Lung (tissue), 11 donors: ENCODE measurements at regions not wholly inside any gene's neighbourhood (a gene's known extent, or its start where the extent isn't known, plus 50 kb on each side); places are given as distances from the start of the nearest gene placed in this dataset.
A peak's percentile ranks its signal among the peaks of the same experiment; 100 is the strongest.

Experiments used
- ATAC-seq: fragments of 200-7000 bp; cut with Tn5 transposase; one replicate; pipeline ENCODE4 v1.9.1; 2020; ENCODE audit warnings: moderate number of reproducible peaks; ENCODE audit not compliant: insufficient read depth, low FRiP score
- DNase-seq, 3 donors: peaks; one replicate each; pipeline ENCODE4 v3.0.0-alpha.2; 2013 to 2017
- H3K27ac ChIP-seq, 2 donors: one replicate each; pipeline ENCODE4 v1.5.1; 2013; ENCODE audit warnings: mild to moderate bottlenecking in 2 of 2, moderate library complexity in 2 of 2, control low read depth in 1 of 2, inconsistent platforms in 1 of 2, low read depth in 1 of 2, low read length in 1 of 2
- H3K27me3 ChIP-seq, 3 donors: one replicate each; pipeline ENCODE4 v1.5.1; 2013; ENCODE audit warnings: low read length in 2 of 3; ENCODE audit not compliant: control insufficient read depth in 3 of 3, insufficient read depth in 3 of 3
- H3K36me3 ChIP-seq, 4 donors: one replicate each; pipeline ENCODE4 v1.5.1; 2013; ENCODE audit warnings: low read length in 4 of 4, mild to moderate bottlenecking in 1 of 4, moderate library complexity in 1 of 4; ENCODE audit not compliant: control insufficient read depth in 4 of 4, insufficient read depth in 4 of 4
- H3K4me1 ChIP-seq, 5 donors: one replicate each; pipeline ENCODE4 v1.5.1; 2013; ENCODE audit warnings: low read length in 5 of 5, mild to moderate bottlenecking in 2 of 5, moderate library complexity in 1 of 5; ENCODE audit not compliant: control insufficient read depth in 5 of 5, insufficient read depth in 5 of 5
- H3K4me3 ChIP-seq: one replicate; pipeline ENCODE4 v1.5.1; 2013; ENCODE audit warnings: mild to moderate bottlenecking, control low read depth, moderate library complexity
- H3K9ac ChIP-seq, 2 donors: one replicate each; pipeline ENCODE4 v1.5.1; 2013; ENCODE audit warnings: low read length in 2 of 2, control low read depth in 1 of 2; ENCODE audit not compliant: insufficient read depth in 1 of 2
- H3K9me3 ChIP-seq, 4 donors: one replicate each; pipeline ENCODE4 v1.5.1; 2013; ENCODE audit warnings: low read length in 3 of 4, mild to moderate bottlenecking in 1 of 4, moderate library complexity in 1 of 4; ENCODE audit not compliant: control insufficient read depth in 4 of 4, insufficient read depth in 3 of 4
- CTCF ChIP-seq: IDR thresholded peaks from 2 replicates; pipeline ENCODE4 v1.5.1; 2012; ENCODE audit warnings: mild to moderate bottlenecking; ENCODE audit errors: control extremely low read depth, extremely low read depth
- WGBS, 2 donors: extraction: QIAGEN DNeasy Blood & Tissue Kit; methylation state at CpG; one replicate each; pipeline ENCODE4 v1.1.7; 2013; 5-methylcytosine and 5-hydroxymethylcytosine counted together
- donor health status: control.
- donor health status: control.
- donor health status: Bipolar disorder and iron deficiency.
- donor health status: healthy.
- donor health status: DM: yes; HTN: yes; CAD: no.

- peaks cover 0 to 2% (median 0%) of the 10 kb centered on the region in 4 donors for H3K9me3 ChIP-seq
- H3K9ac ChIP-seq = no peak overlapping the region
- WGBS, 2 donors = 84 to 88% methylated on average over 2 to 3 of the region's 3 CpGs
- peaks cover 0 to 18% (median 0%) of the 10 kb centered on the region in 5 donors for H3K4me1 ChIP-seq
- H3K27me3 ChIP-seq = peaks cover 0 to 40% (median 18%) of the 10 kb centered on the region in 3 donors
- H3K36me3 ChIP-seq = no peaks in the 10 kb centered on the region
- H3K27ac ChIP-seq = no peak overlapping the region
- ATAC-seq (no peak), DNase-seq (peak in 2 of 3 donors; percentile 50 to 53)
- H3K4me3 ChIP-seq = no peak overlapping the region
- no peak for TF ChIP-seq CTCF
Measured at GRCh38 chrX:39163581-39164126, 362.4 kb downstream of the MID1IP1 start.

- Histone ChIP-seq H3K9me3 (peaks cover 0 to 2% (median 0%) of the 10 kb centered on the region in 4 donors), H3K4me3 (no peak overlapping the region), H3K9ac (no peak overlapping the region), H3K27me3 (peaks cover 0 to 38% (median 18%) of the 10 kb centered on the region in 3 donors), H3K27ac (no peak overlapping the region), H3K4me1 (peaks cover 0 to 16% (median 0%) of the 10 kb centered on the region in 5 donors), H3K36me3 (no peaks in the 10 kb centered on the region)
- no peak for TF ChIP-seq CTCF
- ATAC-seq = no peak
- 52 to 84% methylated on average over 3 of the region's 3 CpGs for WGBS, 2 donors
- no peak for DNase-seq
Measured at GRCh38 chrX:39164212-39164611, 363.0 kb downstream of the MID1IP1 start.

GRCh38 chrX:39165185-39165584 is 363.9 kb downstream of the MID1IP1 start:
- Histone ChIP-seq H3K9me3 (no peaks in the 10 kb centered on the region), H3K27me3 (peaks cover 0 to 40% (median 16%) of the 10 kb centered on the region in 3 donors), H3K4me1 (peaks cover 0 to 16% (median 0%) of the 10 kb centered on the region in 5 donors), H3K36me3 (no peaks in the 10 kb centered on the region), H3K4me3 (no peak overlapping the region), H3K9ac (no peak overlapping the region), H3K27ac (no peak overlapping the region)
- 38 to 79% methylated on average over 1 of the region's 1 CpG for WGBS, 2 donors
- TF ChIP-seq CTCF = no peak
- no peak for DNase-seq
- ATAC-seq = no peak

- Histone ChIP-seq H3K4me3 (no peak overlapping the region), H3K27ac (no peak overlapping the region), H3K27me3 (peaks cover 0 to 42% (median 19%) of the 10 kb centered on the region in 3 donors), H3K9ac (no peak overlapping the region), H3K36me3 (no peaks in the 10 kb centered on the region), H3K9me3 (no peaks in the 10 kb centered on the region), H3K4me1 (peaks cover 0 to 16% (median 0%) of the 10 kb centered on the region in 5 donors)
- no peak for DNase-seq
- WGBS, 2 donors = 92 to 96% methylated on average over 4 of the region's 4 CpGs
- ATAC-seq = no peak
- TF ChIP-seq CTCF = no peak
Measured at GRCh38 chrX:39165773-39166172, 364.5 kb downstream of the MID1IP1 start.
